ENCODE measurements at regions not wholly inside any gene's neighbourhood (a gene's known extent, or its start where the extent isn't known, plus 50 kb on each side); places are given as distances from the start of the nearest gene placed in this dataset.

GRCh38 chr17:71941920-71942319, 178.9 kb upstream of the SOX9 start:
- no peaks in the 10 kb centered on the region for H3K27me3 ChIP-seq (ENCODE audit: insufficient read depth, low read length)
- no peak overlapping the region for H3K9ac ChIP-seq (ENCODE audit: low read length)
- H4K20me1 ChIP-seq (ENCODE audit: insufficient read depth, low read length) = no peaks in the 10 kb centered on the region
- H3K36me3 ChIP-seq (ENCODE audit: insufficient read depth, low read length) = no peaks in the 10 kb centered on the region
- H3K9me2 ChIP-seq (ENCODE audit: low read depth, low read length) = no peaks in the 10 kb centered on the region
- no peaks in the 10 kb centered on the region for H3K79me2 ChIP-seq (ENCODE audit: insufficient read depth, low read length)
- no peak for TF ChIP-seq EZH2 (IDR thresholded peaks at IDR 0.05; ENCODE audit: borderline replicate concordance, low read length)
- no peak for TF ChIP-seq CTCF (IDR thresholded peaks at IDR 0.05; ENCODE audit: low read length)
- H3F3A ChIP-seq (ENCODE audit: insufficient read depth, low read length) = no peaks in the 10 kb centered on the region
- no peaks in the 10 kb centered on the region for H3K4me1 ChIP-seq (ENCODE audit: insufficient read depth, low read length, severe bottlenecking)
- no peak overlapping the region for H3K27ac ChIP-seq (ENCODE audit: low read depth, low read length, poor library complexity, severe bottlenecking)
- H2AFZ ChIP-seq (ENCODE audit: low read length) = no peak overlapping the region
- no peaks in the 10 kb centered on the region for H3K9me3 ChIP-seq (ENCODE audit: low read length)
- no peak overlapping the region for H3K4me2 ChIP-seq (ENCODE audit: low read length)
- no peak overlapping the region for H3K4me3 ChIP-seq (ENCODE audit: low read depth, low read length, poor library complexity, severe bottlenecking)

GRCh38 chr17:71942626-71943025, 178.2 kb upstream of the SOX9 start:
- Histone ChIP-seq H3K9me3 (ENCODE audit: low read length) (no peaks in the 10 kb centered on the region), H2AFZ (ENCODE audit: low read length) (no peak overlapping the region), H3K4me2 (ENCODE audit: low read length) (no peak overlapping the region)

GRCh38 chr17:71948703-71949422, 172.0 kb upstream of the SOX9 start:
- no peaks in the 10 kb centered on the region for H3K79me2 ChIP-seq (ENCODE audit: insufficient read depth, low read length)
- no peak overlapping the region for H3K4me2 ChIP-seq (ENCODE audit: low read length)
- H3K9ac ChIP-seq (ENCODE audit: low read length) = no peak overlapping the region
- H3K9me3 ChIP-seq (ENCODE audit: low read length) = no peaks in the 10 kb centered on the region
- H3K36me3 ChIP-seq (ENCODE audit: insufficient read depth, low read length) = no peaks in the 10 kb centered on the region
- no peaks in the 10 kb centered on the region for H3K4me1 ChIP-seq (ENCODE audit: insufficient read depth, low read length, severe bottlenecking)
- TF ChIP-seq EZH2 (IDR thresholded peaks at IDR 0.05; ENCODE audit: borderline replicate concordance, low read length) (no peak), CTCF (IDR thresholded peaks at IDR 0.05; ENCODE audit: low read length) (no peak)
- no peak overlapping the region for H3K4me3 ChIP-seq (ENCODE audit: low read depth, low read length, poor library complexity, severe bottlenecking)
- no peaks in the 10 kb centered on the region for H3K27me3 ChIP-seq (ENCODE audit: insufficient read depth, low read length)
- no peaks in the 10 kb centered on the region for H4K20me1 ChIP-seq (ENCODE audit: insufficient read depth, low read length)
- H3K27ac ChIP-seq (ENCODE audit: low read depth, low read length, poor library complexity, severe bottlenecking) = no peak overlapping the region
- H3F3A ChIP-seq (ENCODE audit: insufficient read depth, low read length) = no peaks in the 10 kb centered on the region
- no peak overlapping the region for H2AFZ ChIP-seq (ENCODE audit: low read length)
- H3K9me2 ChIP-seq (ENCODE audit: low read depth, low read length) = no peaks in the 10 kb centered on the region

More at GRCh38 chr17:71942626-71943025, 178.2 kb upstream of the SOX9 start:
- no peaks in the 10 kb centered on the region for H3F3A ChIP-seq (ENCODE audit: insufficient read depth, low read length)
- TF ChIP-seq CTCF (IDR thresholded peaks at IDR 0.05; ENCODE audit: low read length) (no peak), EZH2 (IDR thresholded peaks at IDR 0.05; ENCODE audit: borderline replicate concordance, low read length) (no peak)
- no peak overlapping the region for H3K4me3 ChIP-seq (ENCODE audit: low read depth, low read length, poor library complexity, severe bottlenecking)
- no peaks in the 10 kb centered on the region for H3K9me2 ChIP-seq (ENCODE audit: low read depth, low read length)
- H3K36me3 ChIP-seq (ENCODE audit: insufficient read depth, low read length) = no peaks in the 10 kb centered on the region
- H3K4me1 ChIP-seq (ENCODE audit: insufficient read depth, low read length, severe bottlenecking) = no peaks in the 10 kb centered on the region
- H3K79me2 ChIP-seq (ENCODE audit: insufficient read depth, low read length) = no peaks in the 10 kb centered on the region
- no peak overlapping the region for H3K9ac ChIP-seq (ENCODE audit: low read length)
- no peaks in the 10 kb centered on the region for H3K27me3 ChIP-seq (ENCODE audit: insufficient read depth, low read length)
- no peak overlapping the region for H3K27ac ChIP-seq (ENCODE audit: low read depth, low read length, poor library complexity, severe bottlenecking)
- no peaks in the 10 kb centered on the region for H4K20me1 ChIP-seq (ENCODE audit: insufficient read depth, low read length)

Measured in OCI-LY1 (cell line).